HG03439 (cell line): ENCODE measurements at regions not wholly inside any gene's neighbourhood (a gene's known extent, or its start where the extent isn't known, plus 50 kb on each side); places are given as distances from the start of the nearest gene placed in this dataset.

Experiments used
- ATAC-seq: cut with Tn5 transposase; IDR thresholded peaks from one replicate; pipeline ENCODE4 v1.9.1; 2021; ENCODE audit warnings: mild to moderate bottlenecking, moderate library complexity; ENCODE audit not compliant: unreplicated experiment

DNA sequence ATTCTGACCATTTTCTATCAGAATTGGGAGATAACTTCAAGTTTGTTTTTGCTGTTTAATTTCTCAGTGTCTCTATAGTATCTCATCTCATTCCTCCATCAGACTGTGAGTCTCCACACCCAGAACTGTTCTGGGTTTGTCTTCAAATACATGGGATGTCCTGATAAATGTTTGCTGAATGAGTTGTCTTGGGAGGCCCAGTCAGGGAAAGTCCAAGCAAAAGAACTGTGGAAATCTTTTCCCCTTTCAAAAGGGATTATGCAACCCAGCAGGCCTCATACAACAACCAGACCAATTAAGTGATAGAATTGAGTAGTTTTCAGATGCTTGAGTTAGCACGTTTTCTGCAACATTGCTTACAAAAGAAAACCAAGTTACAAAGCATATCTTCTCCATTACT lies 324.4 kb downstream of the BRINP1 start:
- ATAC-seq, result no peak

DNA sequence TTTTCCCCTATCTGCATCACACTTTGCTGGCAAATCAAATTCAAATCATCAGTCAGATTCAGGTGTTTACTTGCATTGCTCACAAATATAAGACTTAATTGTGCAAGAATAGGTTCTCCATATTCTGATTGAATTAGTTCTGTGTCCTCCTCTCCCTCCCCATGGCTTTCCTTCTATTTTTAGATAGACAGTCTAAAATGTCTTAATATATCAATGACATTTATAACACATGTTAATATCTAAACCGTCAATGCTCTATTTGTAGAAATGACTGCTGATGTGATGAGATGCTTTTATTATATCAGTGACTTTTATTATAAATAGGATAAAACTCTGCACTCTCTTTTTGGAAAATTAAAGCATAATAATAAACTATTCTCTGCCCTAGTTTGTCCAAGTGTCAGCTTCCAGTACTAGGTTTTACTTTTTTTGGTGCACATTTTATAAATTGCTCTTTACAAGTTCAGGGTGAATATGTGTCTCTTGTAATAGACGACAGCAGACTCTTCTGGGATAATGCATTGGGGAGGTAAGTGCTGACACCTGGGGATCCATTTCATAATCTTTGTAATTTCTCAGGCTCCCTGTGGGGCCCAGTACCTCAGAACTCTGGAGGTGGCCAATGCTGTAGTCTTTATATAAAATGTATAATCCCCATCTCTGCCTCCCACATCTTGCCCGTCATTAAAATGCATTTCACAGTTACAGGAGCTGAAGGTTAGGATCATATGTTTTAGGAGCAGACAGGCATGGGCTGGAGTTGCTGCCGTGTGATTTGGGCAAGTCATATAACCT lies 321.5 kb downstream of the BRINP1 start:
- no peak for ATAC-seq

- no peak for ATAC-seq
Observed at GRCh38 chr9:119050281-119050680, 319.0 kb downstream of the BRINP1 start.

DNA sequence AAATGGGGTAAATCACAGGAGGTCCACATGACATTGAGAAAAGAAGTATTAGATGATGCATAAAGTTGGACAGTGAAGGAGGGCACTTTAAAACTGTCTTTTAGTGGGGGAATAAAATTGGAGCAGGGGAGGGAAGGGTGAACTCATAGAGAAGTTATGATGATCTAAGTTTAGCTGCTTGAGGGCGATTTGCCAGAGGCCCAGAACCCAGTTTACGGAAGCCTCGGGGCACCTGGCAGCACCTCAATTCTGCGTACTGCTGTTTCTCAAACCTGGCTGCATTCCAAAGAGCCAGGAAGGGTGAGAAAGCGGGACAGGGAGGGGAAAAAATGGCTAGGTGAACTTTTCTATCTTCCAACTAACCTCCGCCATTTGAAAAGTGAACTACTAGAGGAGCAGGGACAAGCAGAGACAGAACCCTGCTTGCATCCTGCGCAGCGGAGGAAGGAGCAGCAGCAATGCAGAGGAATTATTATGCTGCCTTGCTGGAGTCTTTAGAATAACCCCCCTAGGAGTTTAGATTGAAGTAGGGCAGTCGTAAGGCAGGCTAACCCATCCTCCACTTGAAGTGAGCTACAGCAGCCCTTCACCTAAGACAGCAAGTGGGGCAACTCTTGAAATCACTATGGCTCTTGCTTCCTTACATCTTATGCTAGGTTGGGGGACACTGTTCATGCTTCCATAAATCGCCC lies 316.8 kb downstream of the BRINP1 start:
- no peak for ATAC-seq

- no peak for ATAC-seq
Observed at GRCh38 chr9:119053070-119053469, 316.2 kb downstream of the BRINP1 start.

GRCh38 chr9:119060629-119061385 lies 308.4 kb downstream of the BRINP1 start:
- no peak for ATAC-seq

DNA sequence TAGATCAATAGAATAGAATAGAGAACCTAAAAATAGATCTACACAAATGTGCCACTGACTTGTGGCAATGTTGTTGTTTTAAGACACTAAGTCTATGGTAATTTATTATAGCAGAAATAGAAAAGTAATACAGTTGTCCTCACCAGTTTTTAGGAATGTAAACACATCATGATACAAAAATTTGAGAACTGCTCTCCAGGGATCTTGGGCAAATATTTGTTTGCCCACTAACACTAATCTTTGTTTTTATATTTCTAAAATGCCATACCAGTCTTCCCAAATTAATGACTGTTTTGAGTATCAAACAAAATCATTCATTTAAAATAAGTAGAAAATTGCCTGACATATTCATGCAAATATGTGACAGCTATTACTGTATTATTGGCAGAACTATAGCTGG lies 297.6 kb downstream of the BRINP1 start:
- ATAC-seq, result no peak

DNA sequence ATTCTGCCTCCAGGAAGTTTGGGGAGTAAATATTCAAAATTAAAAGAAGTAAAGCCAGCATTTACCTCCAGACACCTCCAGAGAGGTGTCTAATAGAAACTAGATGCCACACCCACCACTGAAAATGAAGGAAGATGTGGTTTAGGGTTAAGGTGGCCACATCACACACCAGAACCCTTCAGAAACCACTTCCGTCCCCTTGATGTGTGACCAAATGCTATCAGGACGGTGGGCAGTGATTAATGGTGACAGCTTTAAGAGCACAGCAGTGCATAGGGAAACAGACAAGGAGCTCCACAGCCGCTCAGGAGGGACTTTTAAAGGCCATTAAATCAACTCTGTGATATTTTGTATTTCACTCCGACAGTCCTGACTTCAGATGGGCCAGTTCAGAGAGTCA lies 295.2 kb downstream of the BRINP1 start:
- ATAC-seq, result no peak

DNA sequence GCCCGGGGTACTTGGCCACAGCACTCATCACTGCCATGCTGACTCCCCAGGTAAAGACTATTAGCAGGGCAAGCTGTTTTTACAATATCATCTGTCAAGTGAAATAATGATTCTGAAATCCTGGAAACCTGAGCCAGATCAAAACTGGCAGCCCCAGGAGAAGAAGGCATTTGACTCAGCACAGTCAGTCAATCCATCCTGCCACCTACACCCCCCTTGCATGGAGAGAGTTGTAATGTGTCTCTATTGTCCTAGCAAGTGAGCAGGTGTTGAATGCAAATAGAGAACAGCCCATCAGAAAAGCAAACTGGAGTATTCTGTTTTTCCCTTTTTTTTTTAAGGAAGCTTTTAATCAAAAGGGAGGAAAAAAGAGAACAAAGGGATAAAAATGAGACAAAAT lies 291.2 kb downstream of the BRINP1 start:
- no peak for ATAC-seq

DNA sequence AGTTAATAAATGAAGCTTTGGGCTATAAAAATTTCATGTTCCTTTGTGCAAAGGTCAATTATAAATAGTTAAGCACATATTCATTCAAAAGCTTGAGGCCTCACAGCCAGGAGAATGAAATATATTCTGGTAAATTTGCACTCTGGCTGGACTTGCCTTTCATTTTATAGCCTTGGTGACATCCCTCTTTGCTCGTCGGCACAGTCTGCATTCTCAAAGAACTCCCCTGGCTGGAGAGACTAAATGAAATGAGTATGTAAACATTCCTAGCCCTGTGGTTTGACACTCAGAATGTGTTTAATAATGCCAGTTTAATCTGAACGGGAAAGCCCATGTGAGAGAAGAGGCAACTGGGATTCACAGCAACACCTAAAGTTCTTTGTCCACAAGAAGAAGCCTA lies 285.6 kb downstream of the BRINP1 start:
- no peak for ATAC-seq

DNA sequence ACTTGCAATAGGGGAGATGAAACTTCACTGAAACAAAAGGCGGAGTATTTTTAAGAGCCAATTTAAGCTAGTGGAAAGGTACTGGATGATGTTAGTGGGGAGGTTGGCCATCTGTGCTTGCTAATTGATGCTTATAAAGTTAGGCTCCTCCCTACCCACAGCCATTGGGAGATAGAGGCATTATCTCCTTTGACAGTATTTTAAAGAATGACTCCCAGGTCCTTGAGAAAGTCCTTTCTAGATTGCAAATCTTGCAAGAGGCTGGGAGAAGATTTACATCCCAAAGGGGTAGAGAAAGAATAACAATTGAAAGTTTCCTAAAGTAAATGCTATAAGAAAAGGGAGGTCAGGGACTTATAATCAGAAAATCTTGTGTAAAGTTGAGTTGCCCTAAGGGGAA lies 282.6 kb downstream of the BRINP1 start:
- ATAC-seq, result no peak

GRCh38 chr9:119088002-119088547 lies 281.2 kb downstream of the BRINP1 start:
- ATAC-seq, result no peak

- ATAC-seq, result no peak
Observed at GRCh38 chr9:119091074-119091473, 278.2 kb downstream of the BRINP1 start.

GRCh38 chr9:119092125-119092524 lies 277.1 kb downstream of the BRINP1 start:
- no peak for ATAC-seq

GRCh38 chr9:119094086-119094485 lies 275.1 kb downstream of the BRINP1 start:
- ATAC-seq, result no peak

DNA sequence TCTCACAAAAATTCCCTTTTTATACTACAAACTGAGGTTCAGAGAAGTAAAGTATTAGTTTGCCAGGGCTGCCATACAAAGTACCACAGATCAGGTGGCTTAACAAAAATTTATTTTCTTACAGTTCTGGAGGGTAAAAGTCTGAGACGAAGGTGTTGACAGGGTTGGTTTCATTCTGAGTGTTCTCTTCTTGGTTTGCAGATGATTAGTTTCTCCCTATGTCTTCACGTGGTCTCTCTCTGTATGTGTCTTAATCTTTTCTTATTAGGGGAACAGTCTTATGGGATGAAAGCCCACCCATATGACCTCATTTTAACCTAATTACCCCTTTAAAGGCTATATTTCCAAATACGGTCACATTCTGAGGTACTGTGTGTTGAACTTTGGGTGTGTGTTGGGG lies 274.2 kb downstream of the BRINP1 start:
- ATAC-seq, result peak; percentile 56

- no peak for ATAC-seq
Observed at GRCh38 chr9:119101048-119101447, 268.2 kb downstream of the BRINP1 start.

- ATAC-seq, result no peak
Observed at GRCh38 chr9:119114681-119115080, 254.6 kb downstream of the BRINP1 start.
